Nephron (organoid): ENCODE measurements at regions not wholly inside any gene's neighbourhood (a gene's known extent, or its start where the extent isn't known, plus 50 kb on each side); places are given as distances from the start of the nearest gene placed in this dataset.

ENCODE experiments used
- H3K27ac Mint-ChIP-seq, 3 experiments: 2 replicates each; pipeline ENCODE4 v1.8.0; 2020; ENCODE audit warnings: mixed read lengths in 3 of 3, mild to moderate bottlenecking in 2 of 3, moderate library complexity in 1 of 3
- H3K27me3 Mint-ChIP-seq: 2 replicates; pipeline ENCODE4 v1.8.0; 2021; ENCODE audit warnings: low read depth, mild to moderate bottlenecking, moderate library complexity, mixed read lengths
- H3K36me3 Mint-ChIP-seq: 2 replicates; pipeline ENCODE4 v1.8.0; 2020; ENCODE audit warnings: low read depth, mixed read lengths
- H3K4me1 Mint-ChIP-seq: 2 replicates; pipeline ENCODE4 v1.8.0; 2020; ENCODE audit warnings: mixed read lengths
- H3K4me3 Mint-ChIP-seq, 3 experiments: 2 replicates each; pipeline ENCODE4 v1.8.0; 2020; ENCODE audit warnings: mild to moderate bottlenecking in 3 of 3, mixed read lengths in 3 of 3, moderate library complexity in 2 of 3
- H3K9me3 Mint-ChIP-seq: 2 replicates; pipeline ENCODE4 v1.8.0; 2020; ENCODE audit warnings: mixed read lengths
- TF ChIP-seq, protein P1 (sequence below), 3 experiments: fragments of 200-600 bp; sonication (generic); IDR thresholded peaks; one replicate each; pipeline ENCODE4 v1.5.0; 2021; ENCODE audit warnings: antibody characterized with exemption in 3 of 3; ENCODE audit not compliant: unreplicated experiment in 3 of 3

DNA sequence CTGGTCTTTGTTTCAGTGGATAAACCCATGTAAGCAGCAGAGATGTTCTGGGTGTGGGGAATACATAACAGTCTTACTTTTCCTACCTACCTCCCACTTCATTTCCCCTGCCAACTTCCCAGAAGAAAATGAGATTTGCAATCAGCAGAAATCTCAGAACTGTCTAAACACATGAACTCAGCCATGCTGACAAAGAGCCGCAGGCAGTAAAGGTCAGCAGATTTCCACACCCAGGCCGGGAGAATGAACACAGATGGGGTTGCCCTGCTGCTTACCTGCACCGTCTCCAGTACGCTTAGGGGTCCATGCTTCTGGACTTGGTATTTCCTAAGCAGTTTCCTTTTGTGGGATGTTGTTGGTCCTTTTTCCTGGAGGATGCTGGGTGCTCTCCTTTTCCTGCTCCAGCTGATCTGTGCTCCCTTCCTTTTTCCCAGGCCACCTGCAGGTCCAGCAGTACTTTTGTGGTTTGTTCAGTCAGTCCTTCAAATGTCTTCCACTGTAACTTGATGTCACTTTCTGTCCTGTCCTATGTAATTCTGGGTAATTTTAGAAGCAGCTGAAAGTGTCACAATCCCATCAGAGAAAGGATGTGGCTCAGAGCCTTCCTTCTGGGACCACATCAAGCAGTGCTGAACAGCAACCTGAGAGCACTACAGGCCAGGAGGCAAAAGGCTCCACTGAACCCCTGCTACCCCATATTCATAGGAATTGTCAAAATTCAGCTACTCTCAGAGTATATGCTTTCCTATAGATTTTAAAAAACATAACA lies 129.0 kb downstream of the CEP57L1 start:
- H3K4me3 Mint-ChIP-seq, result no peak overlapping the region
- TF ChIP-seq, protein P1, sequence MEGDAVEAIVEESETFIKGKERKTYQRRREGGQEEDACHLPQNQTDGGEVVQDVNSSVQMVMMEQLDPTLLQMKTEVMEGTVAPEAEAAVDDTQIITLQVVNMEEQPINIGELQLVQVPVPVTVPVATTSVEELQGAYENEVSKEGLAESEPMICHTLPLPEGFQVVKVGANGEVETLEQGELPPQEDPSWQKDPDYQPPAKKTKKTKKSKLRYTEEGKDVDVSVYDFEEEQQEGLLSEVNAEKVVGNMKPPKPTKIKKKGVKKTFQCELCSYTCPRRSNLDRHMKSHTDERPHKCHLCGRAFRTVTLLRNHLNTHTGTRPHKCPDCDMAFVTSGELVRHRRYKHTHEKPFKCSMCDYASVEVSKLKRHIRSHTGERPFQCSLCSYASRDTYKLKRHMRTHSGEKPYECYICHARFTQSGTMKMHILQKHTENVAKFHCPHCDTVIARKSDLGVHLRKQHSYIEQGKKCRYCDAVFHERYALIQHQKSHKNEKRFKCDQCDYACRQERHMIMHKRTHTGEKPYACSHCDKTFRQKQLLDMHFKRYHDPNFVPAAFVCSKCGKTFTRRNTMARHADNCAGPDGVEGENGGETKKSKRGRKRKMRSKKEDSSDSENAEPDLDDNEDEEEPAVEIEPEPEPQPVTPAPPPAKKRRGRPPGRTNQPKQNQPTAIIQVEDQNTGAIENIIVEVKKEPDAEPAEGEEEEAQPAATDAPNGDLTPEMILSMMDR (IDR thresholded peaks at IDR 0.05; ENCODE audit: unreplicated experiment in 3 of 3), result no peak
- no peaks in the 10 kb centered on the region for H3K36me3 Mint-ChIP-seq
- H3K27ac Mint-ChIP-seq, result no peak overlapping the region
- no peaks in the 10 kb centered on the region for H3K27me3 Mint-ChIP-seq
- peaks cover 12% of the 10 kb centered on the region for H3K4me1 Mint-ChIP-seq
- no peaks in the 10 kb centered on the region for H3K9me3 Mint-ChIP-seq

DNA sequence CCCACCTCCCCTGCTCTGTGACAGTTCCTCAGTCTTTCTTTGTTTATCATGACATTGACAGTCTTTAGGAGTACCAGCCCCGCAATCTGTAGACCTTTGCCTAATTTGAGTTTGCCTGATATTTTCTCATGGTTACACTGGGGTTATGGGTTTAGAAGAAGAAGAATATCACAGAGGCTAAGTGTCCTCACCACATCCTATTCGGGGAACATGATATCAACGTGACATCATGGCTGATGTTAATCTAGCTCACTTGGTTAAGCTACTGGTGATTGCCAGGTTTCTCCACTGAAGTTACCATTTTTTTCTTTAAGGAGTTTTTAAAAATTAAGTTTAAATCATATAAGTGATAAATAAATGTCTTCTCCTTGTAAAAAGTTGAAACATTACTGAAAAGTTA lies 127.5 kb downstream of the CEP57L1 start:
- Mint-ChIP-seq H3K4me3 (no peak overlapping the region), H3K36me3 (no peaks in the 10 kb centered on the region), H3K4me1 (peaks cover 12% of the 10 kb centered on the region), H3K27me3 (peaks cover 4% of the 10 kb centered on the region), H3K27ac (no peak overlapping the region), H3K9me3 (no peaks in the 10 kb centered on the region)
- TF ChIP-seq, protein P1 (IDR thresholded peaks at IDR 0.05; ENCODE audit: unreplicated experiment in 3 of 3), result no peak

DNA sequence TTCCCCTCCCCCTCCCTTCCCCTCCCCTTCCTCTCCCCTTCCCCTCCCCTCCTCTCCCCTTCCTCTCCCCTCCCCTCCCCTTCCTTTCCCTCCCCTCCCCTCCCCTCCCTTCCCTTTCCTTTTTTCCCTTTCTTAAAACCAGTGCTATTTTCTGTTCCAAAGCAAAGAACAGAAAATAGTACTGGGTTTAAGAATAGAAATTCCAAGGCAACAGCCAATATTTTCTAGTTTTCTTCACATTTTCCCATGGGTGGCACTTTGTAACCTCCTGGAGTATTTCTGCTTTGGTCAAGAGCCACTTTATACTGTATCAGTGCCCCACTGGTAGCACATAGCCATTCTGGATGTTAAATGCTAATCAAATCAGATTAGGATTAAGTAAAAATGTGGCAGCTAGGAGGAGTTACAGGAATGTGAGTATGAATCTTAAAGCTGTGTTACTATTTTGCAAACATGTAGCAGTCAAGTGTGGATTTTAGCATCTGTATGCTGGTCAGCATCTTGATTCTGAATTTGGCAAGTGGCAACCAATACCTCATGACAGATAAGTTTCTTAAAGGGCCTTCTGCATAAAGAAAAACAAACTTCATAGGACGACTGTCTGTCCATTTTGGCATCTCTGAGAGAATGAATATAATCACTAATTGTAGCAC lies 126.4 kb downstream of the CEP57L1 start:
- peaks cover 12% of the 10 kb centered on the region for H3K4me1 Mint-ChIP-seq
- TF ChIP-seq, protein P1 (IDR thresholded peaks at IDR 0.05; ENCODE audit: unreplicated experiment in 3 of 3), result no peak
- H3K4me3 Mint-ChIP-seq, result no peak overlapping the region
- H3K9me3 Mint-ChIP-seq, result no peaks in the 10 kb centered on the region
- H3K36me3 Mint-ChIP-seq, result no peaks in the 10 kb centered on the region
- no peak overlapping the region for H3K27ac Mint-ChIP-seq
- peaks cover 4% of the 10 kb centered on the region for H3K27me3 Mint-ChIP-seq
